Right lobe of liver (tissue), 6 donors: ENCODE measurements at regions not wholly inside any gene's neighbourhood (a gene's known extent, or its start where the extent isn't known, plus 50 kb on each side); places are given as distances from the start of the nearest gene placed in this dataset.

ENCODE experiments used
- ATAC-seq, 4 donors: fragments of 200-7000 bp; cut with Tn5 transposase; one replicate each; pipeline ENCODE4 v1.9.1; 2020; ENCODE audit warnings: mild to moderate bottlenecking in 4 of 4, moderate library complexity in 4 of 4
- DNase-seq, 3 donors: peaks; one replicate each; pipeline ENCODE4 v3.0.0-alpha.2; 2020
- H3K27ac ChIP-seq, 3 donors: fragments of 200-600 bp; one replicate each; pipeline ENCODE4 v1.8.0; 2022
- H3K27me3 ChIP-seq, 2 donors: fragments of 200-600 bp; one replicate each; pipeline ENCODE4 v1.8.0; 2022
- H3K36me3 ChIP-seq, 4 donors: fragments of 200-600 bp; sonication (generic) in 1 of 4; one replicate each; pipeline versions ENCODE4 v1.5.1 to v1.8.0; 2017 to 2022; ENCODE audit warnings: control low read depth in 1 of 4
- H3K4me1 ChIP-seq, 4 donors: fragments of 200-600 bp; sonication (generic) in 1 of 4; one replicate each; pipeline versions ENCODE4 v1.5.1 to v1.8.0; 2017 to 2022; ENCODE audit warnings: control low read depth in 1 of 4
- H3K4me3 ChIP-seq, 3 donors: fragments of 200-600 bp; one replicate each; pipeline ENCODE4 v1.8.0; 2022
- H3K9me3 ChIP-seq, 4 donors: fragments of 200-600 bp; sonication (generic) in 1 of 4; one replicate each; pipeline versions ENCODE4 v1.5.1 to v1.8.0; 2017 to 2022; ENCODE audit warnings: control low read depth in 1 of 4
- POLR2A ChIP-seq: fragments of 450-650 bp; IDR thresholded peaks from one replicate; pipeline ENCODE4 v1.6.1; 2017; ENCODE audit warnings: antibody characterized with exemption, mild to moderate bottlenecking
- WGBS: methylation state at CpG from one replicate; pipeline ENCODE4 v1.1.6; 2018; ENCODE audit warnings: low coverage, low lambda C conversion rate; ENCODE audit not compliant: insufficient coverage; ENCODE audit errors: missing lambda C conversion rate; 5-methylcytosine and 5-hydroxymethylcytosine counted together
- intact Hi-C, 2 donors: fragments of 100-400 bp; cut with DNase I; formaldehyde crosslinking; loops; one replicate each; pipeline versions ENCODE4 v1.11.2 to v1.14.1; 2022
- TF ChIP-seq, protein P1 (sequence below), 4 donors: fragments of 200-600 bp in 3 of 4; fragments of 450-650 bp in 1 of 4; IDR thresholded peaks; one replicate each; pipeline versions ENCODE4 v1.5.1 to v1.8.0; 2016 to 2022; ENCODE audit warnings: antibody characterized with exemption in 4 of 4, mild to moderate bottlenecking in 2 of 4
- donor health status: DM: no; HTN: yes; CAD: no.
- donor health status: DM: no; HTN: no; CAD: no.
- donor health status: DM: no; HTN: no; CAD: no.
- donor health status: DM: no; HTN: yes; CAD: no.
- donor health status: DM: no; HTN: yes; CAD: no.

GRCh38 chr4:53717064-53717549 lies 125.8 kb upstream of the LNX1 start:
- TF ChIP-seq, protein P1, sequence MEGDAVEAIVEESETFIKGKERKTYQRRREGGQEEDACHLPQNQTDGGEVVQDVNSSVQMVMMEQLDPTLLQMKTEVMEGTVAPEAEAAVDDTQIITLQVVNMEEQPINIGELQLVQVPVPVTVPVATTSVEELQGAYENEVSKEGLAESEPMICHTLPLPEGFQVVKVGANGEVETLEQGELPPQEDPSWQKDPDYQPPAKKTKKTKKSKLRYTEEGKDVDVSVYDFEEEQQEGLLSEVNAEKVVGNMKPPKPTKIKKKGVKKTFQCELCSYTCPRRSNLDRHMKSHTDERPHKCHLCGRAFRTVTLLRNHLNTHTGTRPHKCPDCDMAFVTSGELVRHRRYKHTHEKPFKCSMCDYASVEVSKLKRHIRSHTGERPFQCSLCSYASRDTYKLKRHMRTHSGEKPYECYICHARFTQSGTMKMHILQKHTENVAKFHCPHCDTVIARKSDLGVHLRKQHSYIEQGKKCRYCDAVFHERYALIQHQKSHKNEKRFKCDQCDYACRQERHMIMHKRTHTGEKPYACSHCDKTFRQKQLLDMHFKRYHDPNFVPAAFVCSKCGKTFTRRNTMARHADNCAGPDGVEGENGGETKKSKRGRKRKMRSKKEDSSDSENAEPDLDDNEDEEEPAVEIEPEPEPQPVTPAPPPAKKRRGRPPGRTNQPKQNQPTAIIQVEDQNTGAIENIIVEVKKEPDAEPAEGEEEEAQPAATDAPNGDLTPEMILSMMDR (IDR thresholded peaks at IDR 0.05): no peak
- TF ChIP-seq POLR2A: no peak
- DNase-seq (no peak), ATAC-seq (peak; percentile 64 to 87 (median 76))
- no peaks in the 10 kb centered on the region for H3K9me3 ChIP-seq
- H3K36me3 ChIP-seq: no peaks in the 10 kb centered on the region
- no peak overlapping the region for H3K27ac ChIP-seq
- H3K4me1 ChIP-seq: no peaks in the 10 kb centered on the region
- H3K4me3 ChIP-seq: no peak overlapping the region
- no peaks in the 10 kb centered on the region for H3K27me3 ChIP-seq
- intact Hi-C loops: no loop called here
- WGBS: 49% methylated on average over 4 of the region's 4 CpGs

DNA sequence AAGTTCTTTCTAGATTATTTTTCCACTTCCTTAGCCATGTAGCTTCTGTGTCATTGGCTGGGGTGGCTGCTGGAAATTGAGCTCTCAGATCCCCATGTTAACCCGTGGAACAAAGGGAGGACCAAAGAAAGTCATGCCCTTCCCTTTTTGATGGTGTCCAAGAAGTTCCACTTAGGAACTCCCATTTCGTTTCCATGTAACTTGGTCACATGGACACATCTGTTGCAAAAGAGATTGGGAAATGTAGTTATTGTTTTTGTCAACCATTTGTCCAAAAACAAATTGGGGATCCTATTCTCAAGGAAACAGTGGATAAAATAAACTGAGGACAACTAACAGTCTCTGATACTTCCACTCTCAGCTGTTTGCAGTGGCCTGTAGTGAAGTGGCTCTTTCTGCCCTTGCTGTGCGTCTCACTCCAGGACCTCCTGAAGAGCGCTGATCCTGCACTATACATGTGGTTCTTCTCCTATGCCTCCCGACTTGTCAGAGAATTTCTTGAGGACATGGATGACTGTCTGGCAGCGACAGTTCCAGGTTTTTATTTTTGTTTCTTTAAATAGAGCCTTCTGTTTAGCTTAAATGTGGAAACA lies 125.3 kb upstream of the LNX1 start:
- H3K36me3 ChIP-seq: no peaks in the 10 kb centered on the region
- no peaks in the 10 kb centered on the region for H3K27me3 ChIP-seq
- H3K9me3 ChIP-seq: no peaks in the 10 kb centered on the region
- WGBS: 56% methylated on average over 6 of the region's 6 CpGs
- H3K4me3 ChIP-seq: no peak overlapping the region
- H3K4me1 ChIP-seq: no peaks in the 10 kb centered on the region
- peak in 1 of 4 donors; percentile 15 for ATAC-seq
- intact Hi-C loops: no loop called here
- TF ChIP-seq, protein P1 (IDR thresholded peaks at IDR 0.05): no peak
- no peak for TF ChIP-seq POLR2A
- no peak overlapping the region for H3K27ac ChIP-seq
- DNase-seq: no peak

- no peaks in the 10 kb centered on the region for H3K9me3 ChIP-seq
- DNase-seq (no peak), ATAC-seq (no peak)
- no peak overlapping the region for H3K4me3 ChIP-seq
- intact Hi-C loops: no loop called here
- H3K4me1 ChIP-seq: no peaks in the 10 kb centered on the region
- H3K27me3 ChIP-seq: no peaks in the 10 kb centered on the region
- no peak overlapping the region for H3K27ac ChIP-seq
- TF ChIP-seq, protein P1 (IDR thresholded peaks at IDR 0.05): no peak
- TF ChIP-seq POLR2A: no peak
- no peaks in the 10 kb centered on the region for H3K36me3 ChIP-seq
Measured at GRCh38 chr4:53716011-53716410, 124.7 kb upstream of the LNX1 start.

DNA sequence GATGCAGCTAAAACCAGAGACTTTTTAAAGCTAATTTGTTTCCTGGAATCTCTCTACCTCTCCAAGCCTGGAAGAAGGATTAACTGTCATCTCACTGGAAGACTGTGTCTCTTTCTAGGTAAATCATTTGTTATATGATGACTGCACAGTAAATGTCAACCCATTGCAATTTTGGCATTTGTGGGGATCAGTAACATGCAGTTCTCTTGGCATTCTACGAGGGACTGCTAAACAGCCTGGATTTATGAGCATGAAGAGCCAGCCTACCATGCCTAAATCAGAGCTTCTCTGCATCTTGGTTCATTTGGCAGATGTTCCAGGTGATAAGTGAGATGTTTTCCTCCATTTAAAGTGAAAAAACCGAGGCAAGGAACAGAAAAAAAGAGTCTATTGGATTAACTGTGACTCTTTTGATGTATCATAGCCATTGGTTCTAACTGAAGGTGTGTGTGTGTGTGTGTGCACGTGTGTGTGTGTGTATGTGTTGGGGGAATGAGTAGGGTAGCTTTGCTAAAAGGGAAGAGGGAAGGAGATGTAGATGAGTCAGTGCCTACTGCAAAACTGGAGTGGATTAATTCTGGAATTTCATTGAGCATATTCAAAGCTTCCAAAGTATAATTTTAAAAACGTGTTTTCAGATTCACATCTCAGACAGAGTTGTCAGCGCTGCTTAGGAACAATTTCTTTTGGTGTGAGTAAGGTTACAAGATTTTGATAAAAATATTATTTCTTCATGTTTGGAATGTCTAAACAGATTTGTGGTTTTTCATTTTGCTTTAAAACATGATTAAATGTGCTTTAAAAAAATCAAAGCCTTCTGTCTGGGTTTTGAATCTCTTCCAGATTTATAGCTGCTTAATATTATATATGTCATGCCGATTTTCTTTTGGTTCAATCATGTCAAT lies 123.2 kb upstream of the LNX1 start:
- 59% methylated on average over 6 of the region's 6 CpGs for WGBS
- TF ChIP-seq, protein P1 (IDR thresholded peaks at IDR 0.05): no peak
- TF ChIP-seq POLR2A: no peak
- DNase-seq (no peak), ATAC-seq (no peak)
- intact Hi-C loops: no loop called here
- Histone ChIP-seq H3K27ac (no peak overlapping the region), H3K4me3 (no peak overlapping the region), H3K4me1 (no peaks in the 10 kb centered on the region), H3K36me3 (no peaks in the 10 kb centered on the region), H3K27me3 (no peaks in the 10 kb centered on the region), H3K9me3 (no peaks in the 10 kb centered on the region)
